HK-2 (cell line): ENCODE measurements at regions not wholly inside any gene's neighbourhood (a gene's known extent, or its start where the extent isn't known, plus 50 kb on each side); places are given as distances from the start of the nearest gene placed in this dataset.
"Not testable (repeated sequence)": the region's sequence is repeated elsewhere in the genome, so short reads cannot be mapped to it uniquely, and the experiment has no call there.

Source experiments
- DNase-seq: peaks from one replicate; pipeline ENCODE4 v3.0.0-alpha.2; 2018; ENCODE audit not compliant: unreplicated experiment

DNA sequence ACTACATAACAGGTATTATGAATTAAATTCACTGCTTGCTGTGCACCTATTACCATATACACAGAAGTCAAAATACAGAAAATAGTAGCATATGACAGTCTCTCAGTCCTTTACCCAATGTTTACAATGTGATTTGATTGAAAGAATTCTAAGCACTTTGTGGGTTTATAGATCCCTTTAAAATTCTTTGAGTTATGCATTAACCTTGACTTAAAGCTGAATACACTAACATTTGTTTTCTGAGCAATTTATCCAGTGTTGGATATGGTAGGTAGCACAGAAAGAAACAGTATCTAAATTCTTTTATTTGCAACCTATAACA is 230.8 kb upstream of the DDI1 start:
- DNase-seq, result no peak

DNA sequence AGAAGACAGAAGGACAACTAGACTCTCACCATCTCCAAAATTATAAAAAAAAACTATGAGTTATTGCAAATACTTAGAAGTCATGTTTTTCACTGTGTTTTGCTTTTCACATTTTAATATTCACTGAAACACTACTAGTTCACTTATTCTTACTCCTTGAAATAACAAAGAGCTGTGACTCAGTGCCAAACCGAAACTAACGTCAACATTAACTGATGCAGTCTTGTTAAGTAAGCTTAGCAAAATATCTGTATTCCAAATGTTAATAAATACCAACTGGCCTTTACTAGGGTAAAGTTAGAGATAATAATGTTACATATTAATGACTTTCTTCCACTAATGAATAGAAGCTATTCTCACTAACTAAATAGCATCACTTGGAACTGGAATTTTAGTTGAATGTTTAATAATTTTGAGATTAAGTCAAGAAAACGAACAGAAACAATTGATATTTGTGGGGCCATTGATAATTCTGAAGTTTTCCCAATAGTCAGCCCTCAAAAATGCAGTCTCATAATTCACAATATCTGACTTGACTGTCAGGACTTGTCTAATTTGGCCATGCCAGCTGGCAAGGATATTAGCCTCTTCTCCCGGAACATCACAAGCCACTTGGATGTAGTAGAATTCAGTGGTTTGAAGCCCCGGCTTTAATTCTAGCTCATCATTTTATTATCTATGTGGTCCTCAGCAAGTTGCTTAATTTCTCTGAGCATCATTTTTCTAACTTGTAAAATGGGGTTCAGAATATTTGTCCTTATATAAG is 230.1 kb upstream of the DDI1 start:
- DNase-seq, result no peak

DNA sequence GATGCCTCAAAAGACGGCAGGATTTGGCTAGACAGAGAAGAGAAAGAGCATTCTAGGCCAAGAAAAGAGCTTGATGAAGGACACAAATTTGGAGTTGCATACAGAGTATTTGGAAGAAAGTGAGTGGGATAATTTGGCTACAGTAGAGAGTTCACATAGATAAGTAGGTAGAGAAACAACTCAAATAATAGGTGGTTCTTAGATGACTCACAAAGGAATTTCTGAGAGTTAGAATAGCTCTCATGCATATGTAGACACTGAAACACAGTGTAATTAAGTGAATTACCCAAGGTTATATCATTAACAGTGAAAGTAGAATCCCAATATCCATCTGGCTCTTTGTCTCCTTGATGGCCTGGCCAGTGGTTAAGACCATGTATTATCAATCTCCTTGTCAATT is 228.6 kb upstream of the DDI1 start:
- DNase-seq, result no peak

DNA sequence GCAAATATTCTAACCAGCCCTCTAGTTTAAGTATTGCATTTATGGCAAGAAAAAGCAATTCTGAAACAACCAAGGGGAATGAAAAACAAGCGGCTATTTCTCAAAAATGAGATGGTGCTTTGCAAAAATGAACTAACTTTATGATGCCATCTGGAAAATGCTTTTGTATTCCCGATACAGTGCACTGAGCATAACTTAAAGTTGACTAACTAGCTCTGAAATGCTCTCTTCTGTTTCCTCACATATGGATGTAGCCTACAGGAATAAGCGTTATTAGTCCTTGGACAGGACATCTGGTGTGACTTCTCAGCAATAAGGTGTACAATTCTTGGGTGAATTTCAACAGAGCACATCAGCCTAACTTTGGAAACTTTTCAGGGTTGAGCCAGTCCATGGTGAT is 228.2 kb upstream of the DDI1 start:
- no peak for DNase-seq

GRCh38 chr11:103811870-103812455 is 224.5 kb upstream of the DDI1 start:
- DNase-seq, result no peak

GRCh38 chr11:103812680-103813079 is 223.8 kb upstream of the DDI1 start:
- no peak for DNase-seq

DNA sequence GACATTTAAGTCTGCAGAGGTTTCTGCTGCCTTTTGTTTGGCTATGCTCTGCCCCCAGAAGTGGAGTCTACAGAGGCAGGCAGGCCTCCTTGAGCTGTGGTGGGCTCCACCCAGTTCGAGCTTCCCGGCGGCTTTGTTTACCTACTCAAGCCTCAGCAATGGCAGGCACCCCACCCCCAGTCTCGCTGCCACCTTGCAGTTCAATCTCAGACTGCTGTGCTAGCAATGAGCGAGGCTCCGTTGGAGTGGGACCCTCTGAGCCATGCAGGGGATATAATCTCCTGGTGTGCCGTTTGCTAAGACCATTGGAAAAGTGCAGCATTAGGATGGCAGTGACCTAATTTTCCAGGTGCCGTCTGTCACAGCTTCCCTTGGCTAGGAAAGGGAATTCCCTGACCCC is 216.1 kb upstream of the DDI1 start:
- not testable (repeated sequence) for DNase-seq

- DNase-seq, result no peak
Measured at GRCh38 chr11:103824116-103824515, 212.3 kb upstream of the DDI1 start.

GRCh38 chr11:103825469-103825868 is 211.0 kb upstream of the DDI1 start:
- DNase-seq, result no peak

- DNase-seq, result no peak
Measured at GRCh38 chr11:103826856-103827255, 209.6 kb upstream of the DDI1 start.

DNA sequence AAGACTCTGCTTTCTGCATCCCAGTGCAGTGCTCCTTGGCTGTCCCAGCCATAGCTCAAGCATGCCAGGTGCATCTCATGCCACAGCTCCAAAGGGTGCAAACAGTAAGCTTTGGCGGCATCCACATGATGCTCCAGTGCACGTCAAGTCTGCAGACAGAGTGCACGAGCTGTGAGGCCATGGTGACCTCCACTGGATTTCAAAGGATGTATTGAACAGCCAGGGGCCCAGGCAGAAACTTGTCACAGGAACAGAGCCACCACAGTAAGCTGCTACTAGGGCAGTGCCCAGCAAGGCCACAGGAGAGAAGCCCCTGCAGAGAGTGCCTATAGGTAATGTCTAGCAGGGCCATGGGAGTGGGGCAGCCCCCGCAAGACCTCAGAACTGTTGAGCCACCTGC is 206.8 kb upstream of the DDI1 start:
- DNase-seq, result no peak

- DNase-seq, result no peak
Measured at GRCh38 chr11:103830205-103830604, 206.2 kb upstream of the DDI1 start.

DNA sequence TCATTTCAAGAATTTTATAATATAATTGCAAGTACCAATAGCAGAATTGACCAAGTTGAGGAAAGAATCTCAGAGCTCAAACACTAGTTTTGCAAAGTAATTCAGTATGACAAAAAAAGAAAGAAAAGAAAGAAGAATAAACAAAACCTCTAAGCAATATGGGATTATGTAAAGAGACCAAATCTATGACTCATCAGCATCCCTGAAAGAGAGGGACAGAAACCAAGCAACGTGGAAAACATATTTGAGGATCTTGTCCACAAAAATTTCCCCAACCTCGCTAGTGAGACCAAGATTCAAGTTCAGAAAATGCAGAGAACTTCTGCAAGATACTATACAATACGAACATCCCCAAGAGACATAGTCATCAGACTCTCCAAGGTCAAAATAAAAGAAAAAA is 203.7 kb upstream of the DDI1 start:
- DNase-seq, result no peak

- DNase-seq, result no peak
Measured at GRCh38 chr11:103842191-103842590, 194.2 kb upstream of the DDI1 start.

DNA sequence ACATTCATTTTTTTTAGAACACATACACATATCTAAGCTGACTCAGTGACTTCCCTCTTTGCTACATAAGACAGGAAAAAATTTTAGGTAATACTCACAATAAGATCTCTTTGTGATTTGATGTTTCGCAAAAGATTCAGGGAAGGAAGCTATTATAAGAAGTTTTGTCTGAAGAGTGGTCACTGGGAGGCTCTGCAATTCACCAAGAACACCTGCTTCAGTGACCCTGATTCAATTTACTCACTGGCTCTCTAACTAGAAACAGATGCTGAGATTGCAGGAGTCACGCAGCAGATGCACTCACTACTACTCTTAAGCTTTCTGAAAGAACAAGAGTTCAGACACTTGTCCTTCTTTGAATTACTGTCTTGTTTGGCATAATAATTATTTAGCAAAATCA is 193.6 kb upstream of the DDI1 start:
- DNase-seq, result no peak

- DNase-seq, result no peak
Measured at GRCh38 chr11:103844327-103845215, 191.9 kb upstream of the DDI1 start.

DNA sequence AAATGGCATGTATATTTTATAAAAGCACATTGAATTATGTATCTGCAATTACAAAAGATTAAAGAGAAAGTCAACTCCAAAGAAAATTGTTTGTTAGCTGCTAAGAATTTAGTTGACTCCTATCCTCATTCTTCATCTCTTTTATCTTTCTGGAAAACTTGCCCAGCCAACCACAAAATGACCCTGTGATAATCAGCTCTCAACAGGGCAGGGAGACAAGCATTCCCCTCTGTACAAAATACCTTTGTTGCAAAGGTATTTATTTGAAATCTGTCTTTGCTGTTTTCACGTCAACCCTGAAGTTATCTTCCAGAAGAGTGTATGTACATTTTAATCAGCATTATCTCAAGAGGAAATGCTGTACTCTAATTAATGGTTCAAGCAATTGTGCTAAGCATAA is 191.1 kb upstream of the DDI1 start:
- no peak for DNase-seq

DNA sequence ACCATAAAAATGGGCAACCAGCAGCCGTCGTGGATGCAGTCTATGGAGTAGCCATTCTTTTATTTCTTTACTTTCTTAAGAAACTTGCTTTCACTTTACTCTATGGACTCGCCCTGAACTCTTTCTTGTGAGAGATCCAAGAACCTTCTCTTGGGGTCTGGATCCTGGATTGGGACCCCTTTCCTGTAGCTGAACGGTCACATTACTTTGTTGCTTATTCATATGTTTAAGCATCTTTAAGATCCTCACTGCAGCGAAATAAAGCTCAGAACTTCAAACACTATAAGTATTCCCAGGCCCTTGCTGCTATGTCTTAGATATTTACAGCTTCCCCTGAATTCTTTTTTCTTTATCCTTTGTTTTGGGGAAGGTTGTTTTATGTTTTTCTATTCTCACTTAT is 187.8 kb upstream of the DDI1 start:
- no peak for DNase-seq

GRCh38 chr11:103849366-103849765 is 187.1 kb upstream of the DDI1 start:
- DNase-seq, result no peak

- no peak for DNase-seq
Measured at GRCh38 chr11:103850419-103851165, 185.8 kb upstream of the DDI1 start.

GRCh38 chr11:103851166-103851651 is 185.2 kb upstream of the DDI1 start:
- peak; percentile 7 for DNase-seq
